Renal cortex interstitium (tissue), 11 donors: ENCODE measurements at regions not wholly inside any gene's neighbourhood (a gene's known extent, or its start where the extent isn't known, plus 50 kb on each side); places are given as distances from the start of the nearest gene placed in this dataset.

Experiments
- DNase-seq, 11 donors: peaks; one replicate each; pipeline ENCODE4 v3.0.0-alpha.2; 2013; ENCODE audit warnings: low read depth in 9 of 11, low spot score in 4 of 11; ENCODE audit errors: extremely low read depth in 1 of 11

- DNase-seq: no peak
Measured at GRCh38 chr16:86367291-86368072, 142.8 kb upstream of the FOXF1 start.

- no peak for DNase-seq
Measured at GRCh38 chr16:86368261-86368660, 142.1 kb upstream of the FOXF1 start.

GRCh38 chr16:86370062-86370461 is 140.3 kb upstream of the FOXF1 start:
- no peak for DNase-seq

GRCh38 chr16:86371083-86371803 is 139.1 kb upstream of the FOXF1 start:
- no peak for DNase-seq

GRCh38 chr16:86372193-86372592 is 138.1 kb upstream of the FOXF1 start:
- no peak for DNase-seq

- DNase-seq: no peak
Measured at GRCh38 chr16:86373276-86373901, 136.9 kb upstream of the FOXF1 start.

GRCh38 chr16:86374603-86375130 is 135.7 kb upstream of the FOXF1 start:
- DNase-seq: no peak

- no peak for DNase-seq
Measured at GRCh38 chr16:86375364-86375763, 135.0 kb upstream of the FOXF1 start.

GRCh38 chr16:86375851-86376250 is 134.5 kb upstream of the FOXF1 start:
- no peak for DNase-seq

GRCh38 chr16:86376837-86377236 is 133.5 kb upstream of the FOXF1 start:
- DNase-seq: no peak

GRCh38 chr16:86377251-86378022 is 132.9 kb upstream of the FOXF1 start:
- no peak for DNase-seq

- no peak for DNase-seq
Measured at GRCh38 chr16:86378128-86378527, 132.2 kb upstream of the FOXF1 start.

GRCh38 chr16:86378831-86379504 is 131.4 kb upstream of the FOXF1 start:
- DNase-seq: no peak

GRCh38 chr16:86379505-86379846 is 130.9 kb upstream of the FOXF1 start:
- no peak for DNase-seq

- DNase-seq: no peak
Measured at GRCh38 chr16:86380030-86380429, 130.3 kb upstream of the FOXF1 start.

GRCh38 chr16:86381491-86381890 is 128.8 kb upstream of the FOXF1 start:
- no peak for DNase-seq

GRCh38 chr16:86382067-86382773 is 128.1 kb upstream of the FOXF1 start:
- no peak for DNase-seq

GRCh38 chr16:86382774-86383407 is 127.4 kb upstream of the FOXF1 start:
- DNase-seq: no peak
